ENCODE measurements at regions not wholly inside any gene's neighbourhood (a gene's known extent, or its start where the extent isn't known, plus 50 kb on each side); places are given as distances from the start of the nearest gene placed in this dataset.

DNA sequence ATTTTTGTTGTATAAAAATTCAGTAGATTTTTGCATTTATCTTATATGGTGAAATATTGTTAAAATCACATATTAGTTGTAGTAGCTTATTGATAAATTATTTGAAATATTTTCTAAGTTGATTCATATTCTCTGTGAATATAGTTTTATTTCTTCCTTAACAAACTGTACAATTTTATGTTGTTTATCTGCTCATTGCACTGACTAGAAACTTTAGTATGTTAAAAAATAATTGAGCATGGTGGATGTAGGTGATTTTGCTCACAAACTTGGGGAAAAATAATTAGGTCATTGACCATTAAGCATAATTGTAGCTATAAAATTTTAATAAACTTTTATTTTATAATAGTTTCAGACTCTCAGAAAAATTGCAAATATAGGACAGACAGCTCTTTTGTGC, 1445.3 kb upstream of the MIR17HG start:
- TF ChIP-seq SUZ12 (IDR thresholded peaks at IDR 0.05; ENCODE audit: extremely low read depth, insufficient read depth, insufficient read length), result no peak
- no peak for TF ChIP-seq YY1 (IDR thresholded peaks at IDR 0.05; ENCODE audit: insufficient read depth, insufficient read length)
